ENCODE measurements at regions not wholly inside any gene's neighbourhood (a gene's known extent, or its start where the extent isn't known, plus 50 kb on each side); places are given as distances from the start of the nearest gene placed in this dataset.

DNA sequence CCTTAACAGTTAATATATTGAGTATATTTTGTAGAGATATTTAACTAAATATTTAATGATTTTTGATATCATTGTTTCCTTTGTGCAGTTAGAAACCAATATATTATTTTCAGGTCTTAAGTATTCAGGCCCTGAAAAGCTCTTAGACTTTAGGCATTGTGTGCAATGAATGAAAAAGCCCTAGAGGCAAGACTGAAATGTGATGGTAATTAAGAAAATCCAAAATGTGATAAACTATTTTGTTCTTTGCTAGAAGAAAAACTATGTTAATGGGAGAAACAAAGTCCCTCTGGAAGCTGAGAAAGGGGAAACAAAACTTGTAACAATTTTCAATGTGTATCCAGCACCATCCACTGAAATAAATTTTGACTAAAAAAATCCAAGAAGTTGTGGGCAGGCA is 54.6 kb upstream of the SSR3 start (continued):
- TF ChIP-seq, protein P1, sequence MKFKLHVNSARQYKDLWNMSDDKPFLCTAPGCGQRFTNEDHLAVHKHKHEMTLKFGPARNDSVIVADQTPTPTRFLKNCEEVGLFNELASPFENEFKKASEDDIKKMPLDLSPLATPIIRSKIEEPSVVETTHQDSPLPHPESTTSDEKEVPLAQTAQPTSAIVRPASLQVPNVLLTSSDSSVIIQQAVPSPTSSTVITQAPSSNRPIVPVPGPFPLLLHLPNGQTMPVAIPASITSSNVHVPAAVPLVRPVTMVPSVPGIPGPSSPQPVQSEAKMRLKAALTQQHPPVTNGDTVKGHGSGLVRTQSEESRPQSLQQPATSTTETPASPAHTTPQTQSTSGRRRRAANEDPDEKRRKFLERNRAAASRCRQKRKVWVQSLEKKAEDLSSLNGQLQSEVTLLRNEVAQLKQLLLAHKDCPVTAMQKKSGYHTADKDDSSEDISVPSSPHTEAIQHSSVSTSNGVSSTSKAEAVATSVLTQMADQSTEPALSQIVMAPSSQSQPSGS (CRISPR knock-in tag; IDR thresholded peaks at IDR 0.05; ENCODE audit: borderline replicate concordance, low read depth), result no peak
- TF ChIP-seq, protein P2, sequence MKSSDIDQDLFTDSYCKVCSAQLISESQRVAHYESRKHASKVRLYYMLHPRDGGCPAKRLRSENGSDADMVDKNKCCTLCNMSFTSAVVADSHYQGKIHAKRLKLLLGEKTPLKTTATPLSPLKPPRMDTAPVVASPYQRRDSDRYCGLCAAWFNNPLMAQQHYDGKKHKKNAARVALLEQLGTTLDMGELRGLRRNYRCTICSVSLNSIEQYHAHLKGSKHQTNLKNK (CRISPR knock-in tag; IDR thresholded peaks at IDR 0.05), result no peak
- TF ChIP-seq ETV6 (CRISPR knock-in tag; IDR thresholded peaks at IDR 0.05) (no peak), CREB1 (CRISPR knock-in tag; IDR thresholded peaks at IDR 0.05) (no peak), ESRRA (CRISPR knock-in tag; IDR thresholded peaks at IDR 0.05; ENCODE audit: borderline replicate concordance) (no peak), SMAD4 (CRISPR knock-in tag; IDR thresholded peaks at IDR 0.05) (no peak)
- TF ChIP-seq, protein P3, sequence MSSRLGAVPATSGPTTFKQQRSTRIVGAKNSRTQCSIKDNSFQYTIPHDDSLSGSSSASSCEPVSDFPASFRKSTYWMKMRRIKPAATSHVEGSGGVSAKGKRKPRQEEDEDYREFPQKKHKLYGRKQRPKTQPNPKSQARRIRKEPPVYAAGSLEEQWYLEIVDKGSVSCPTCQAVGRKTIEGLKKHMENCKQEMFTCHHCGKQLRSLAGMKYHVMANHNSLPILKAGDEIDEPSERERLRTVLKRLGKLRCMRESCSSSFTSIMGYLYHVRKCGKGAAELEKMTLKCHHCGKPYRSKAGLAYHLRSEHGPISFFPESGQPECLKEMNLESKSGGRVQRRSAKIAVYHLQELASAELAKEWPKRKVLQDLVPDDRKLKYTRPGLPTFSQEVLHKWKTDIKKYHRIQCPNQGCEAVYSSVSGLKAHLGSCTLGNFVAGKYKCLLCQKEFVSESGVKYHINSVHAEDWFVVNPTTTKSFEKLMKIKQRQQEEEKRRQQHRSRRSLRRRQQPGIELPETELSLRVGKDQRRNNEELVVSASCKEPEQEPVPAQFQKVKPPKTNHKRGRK (CRISPR knock-in tag; IDR thresholded peaks at IDR 0.05; ENCODE audit: borderline replicate concordance), result no peak

DNA sequence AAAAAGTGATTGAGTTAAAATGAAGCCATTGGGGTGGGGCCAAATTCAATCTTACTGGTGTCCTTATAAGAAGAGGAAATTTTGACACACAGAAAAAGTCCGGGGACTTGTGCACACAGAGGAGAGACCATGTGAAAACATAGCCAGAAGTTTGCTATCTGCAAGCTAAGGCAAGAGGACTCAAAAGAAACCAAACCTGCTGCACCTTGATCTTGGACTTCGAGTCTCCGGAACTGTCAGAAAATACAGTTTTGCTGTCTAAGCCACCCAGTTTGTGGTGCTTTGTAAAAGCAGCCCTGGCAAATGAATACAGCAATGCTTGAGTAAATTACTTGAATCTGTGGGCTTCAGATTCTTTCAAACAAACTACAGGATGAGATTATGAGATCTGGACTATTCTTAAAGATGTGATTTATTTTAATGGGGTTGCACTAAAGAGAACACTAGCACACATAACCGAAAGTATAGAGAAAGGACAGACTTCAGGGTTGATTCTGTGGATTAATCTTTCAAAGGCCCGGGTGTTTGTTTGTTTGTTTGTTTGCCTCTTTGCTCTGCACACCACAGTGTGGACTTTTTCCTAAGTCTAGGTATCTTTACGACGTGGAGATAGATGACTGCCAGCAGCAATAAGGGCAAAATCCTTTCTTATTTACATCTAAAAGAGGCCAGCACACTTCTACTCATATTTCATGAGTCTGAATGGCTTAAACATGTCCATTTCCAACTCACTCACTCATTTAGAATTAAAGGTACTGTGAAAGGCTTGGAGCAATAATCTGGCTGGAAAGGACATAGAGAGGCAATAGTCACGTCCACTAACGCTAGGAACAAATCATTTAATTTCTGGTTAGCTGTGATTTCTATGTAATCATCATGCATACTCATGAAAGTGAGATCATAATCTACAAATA is 53.9 kb upstream of the SSR3 start:
- H3K9me3 Mint-ChIP-seq, result no peaks in the 10 kb centered on the region
- no peak for ATAC-seq
- POLR2A ChIA-PET, result no interaction called here
- no peaks in the 10 kb centered on the region for H3K36me3 Mint-ChIP-seq
- CTCF ChIA-PET, result no interaction called here
- peaks cover 8% of the 10 kb centered on the region for H3K27me3 Mint-ChIP-seq (ENCODE audit: low read depth)
- no peak overlapping the region for H3K4me3 Mint-ChIP-seq
- H3K4me1 Mint-ChIP-seq, result peaks cover 29% of the 10 kb centered on the region
- no peak overlapping the region for H3K27ac Mint-ChIP-seq
- TF ChIP-seq, protein P4, sequence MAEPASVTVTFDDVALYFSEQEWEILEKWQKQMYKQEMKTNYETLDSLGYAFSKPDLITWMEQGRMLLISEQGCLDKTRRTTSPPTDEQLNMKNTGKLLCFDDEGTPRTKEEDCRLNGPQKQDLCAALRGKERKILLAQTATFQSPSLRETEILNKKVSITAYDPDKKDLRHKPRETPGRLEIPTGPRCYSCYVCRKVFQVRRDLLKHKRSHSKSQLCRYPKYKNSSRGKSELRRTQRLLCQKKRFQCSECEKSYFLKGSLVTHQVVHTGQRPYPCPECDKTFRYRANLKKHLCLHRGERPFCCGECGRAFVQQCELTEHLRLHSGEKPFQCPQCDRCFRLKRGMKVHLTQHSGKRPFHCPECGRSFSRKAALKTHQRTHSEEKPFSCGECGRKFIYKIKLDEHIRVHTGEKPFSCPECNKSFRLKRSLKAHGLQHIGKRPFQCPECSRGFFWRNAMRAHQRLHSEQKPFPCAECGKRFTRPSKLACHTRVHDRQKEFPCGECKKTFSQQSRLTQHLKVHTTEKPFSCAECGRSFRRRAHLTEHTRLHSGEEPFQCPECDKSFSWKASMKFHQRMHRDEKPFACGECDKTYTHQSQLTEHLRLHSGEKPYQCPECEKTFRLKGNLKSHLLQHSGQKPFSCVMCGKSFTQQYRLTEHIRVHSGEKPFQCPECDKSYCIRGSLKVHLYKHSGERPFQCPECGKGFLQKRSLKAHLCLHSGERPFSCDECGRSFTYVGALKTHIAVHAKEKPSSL (CRISPR knock-in tag; conservative IDR thresholded peaks at IDR 0.05), result no peak
- TF ChIP-seq GTF2I (CRISPR knock-in tag; conservative IDR thresholded peaks at IDR 0.05), result no peak
- TF ChIP-seq, protein P5, sequence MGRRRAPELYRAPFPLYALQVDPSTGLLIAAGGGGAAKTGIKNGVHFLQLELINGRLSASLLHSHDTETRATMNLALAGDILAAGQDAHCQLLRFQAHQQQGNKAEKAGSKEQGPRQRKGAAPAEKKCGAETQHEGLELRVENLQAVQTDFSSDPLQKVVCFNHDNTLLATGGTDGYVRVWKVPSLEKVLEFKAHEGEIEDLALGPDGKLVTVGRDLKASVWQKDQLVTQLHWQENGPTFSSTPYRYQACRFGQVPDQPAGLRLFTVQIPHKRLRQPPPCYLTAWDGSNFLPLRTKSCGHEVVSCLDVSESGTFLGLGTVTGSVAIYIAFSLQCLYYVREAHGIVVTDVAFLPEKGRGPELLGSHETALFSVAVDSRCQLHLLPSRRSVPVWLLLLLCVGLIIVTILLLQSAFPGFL (CRISPR knock-in tag; IDR thresholded peaks at IDR 0.05; ENCODE audit: borderline replicate concordance), result no peak
- no peak for TF ChIP-seq RELA (CRISPR knock-in tag; IDR thresholded peaks at IDR 0.05; ENCODE audit: borderline replicate concordance)
- no peak for TF ChIP-seq FOXJ3 (CRISPR knock-in tag; IDR thresholded peaks at IDR 0.05; ENCODE audit: borderline replicate concordance)
- TF ChIP-seq, protein P6, sequence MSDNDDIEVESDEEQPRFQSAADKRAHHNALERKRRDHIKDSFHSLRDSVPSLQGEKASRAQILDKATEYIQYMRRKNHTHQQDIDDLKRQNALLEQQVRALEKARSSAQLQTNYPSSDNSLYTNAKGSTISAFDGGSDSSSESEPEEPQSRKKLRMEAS (CRISPR knock-in tag; IDR thresholded peaks at IDR 0.05), result no peak
- no peak for TF ChIP-seq ETV6 (CRISPR knock-in tag; IDR thresholded peaks at IDR 0.05)
- TF ChIP-seq, protein P1 (CRISPR knock-in tag; IDR thresholded peaks at IDR 0.05; ENCODE audit: borderline replicate concordance, low read depth), result no peak
- no peak for TF ChIP-seq PRRX2 (CRISPR knock-in tag; IDR thresholded peaks at IDR 0.05)
- no peak for TF ChIP-seq GRHL2 (CRISPR knock-in tag; IDR thresholded peaks at IDR 0.05; ENCODE audit: insufficient replicate concordance, severe bottlenecking)
- no peak for TF ChIP-seq HMGA2 (CRISPR knock-in tag; IDR thresholded peaks at IDR 0.05)
- no peak for TF ChIP-seq TEAD4 (CRISPR knock-in tag; IDR thresholded peaks at IDR 0.05)
- no peak for TF ChIP-seq SOX15 (CRISPR knock-in tag; IDR thresholded peaks at IDR 0.05)
- TF ChIP-seq IRF2 (CRISPR knock-in tag; IDR thresholded peaks at IDR 0.05; ENCODE audit: borderline replicate concordance, low read depth), result no peak
- DNase-seq (ENCODE audit: low spot score), result no peak

Data from WTC11 (cell line).